SK-N-MC (cell line): ENCODE measurements at regions not wholly inside any gene's neighbourhood (a gene's known extent, or its start where the extent isn't known, plus 50 kb on each side); places are given as distances from the start of the nearest gene placed in this dataset.

Experiments used
- DNase-seq: peaks from one replicate; pipeline ENCODE4 v3.0.0-alpha.2; 2011; ENCODE audit warnings: low read depth, low spot score
- H3K27ac ChIP-seq: fragments of 200-600 bp; sonication (generic); 2 replicates; pipeline ENCODE4 v1.5.1; 2016; ENCODE audit warnings: mixed run types
- H3K36me3 ChIP-seq: fragments of 200-600 bp; sonication (generic); 2 replicates; pipeline ENCODE4 v1.6.1; 2017; ENCODE audit warnings: antibody characterized with exemption, low read length, mixed read lengths; ENCODE audit not compliant: insufficient read depth
- H3K4me3 ChIP-seq: fragments of 200-600 bp; sonication (generic); 2 replicates; pipeline ENCODE4 v1.5.1; 2016
- H3K9ac ChIP-seq: fragments of 200-600 bp; sonication (generic); 2 replicates; pipeline ENCODE4 v1.8.0; 2017; ENCODE audit warnings: mixed run types, mixed read lengths; ENCODE audit not compliant: insufficient read length
- H3K9me3 ChIP-seq: fragments of 200-600 bp; sonication (generic); 2 replicates; pipeline ENCODE4 v1.6.1; 2017; ENCODE audit warnings: low read depth, mild to moderate bottlenecking, antibody characterized with exemption, low read length, moderate library complexity, mixed read lengths
- EZH2 ChIP-seq: fragments of 200-600 bp; sonication (generic); IDR thresholded peaks from one replicate; pipeline ENCODE4 v1.6.1; 2017; ENCODE audit warnings: antibody characterized with exemption
- FOXP2 ChIP-seq: optimal IDR thresholded peaks from 2 replicates; pipeline ENCODE3; 2011; ENCODE audit warnings: mild to moderate bottlenecking, moderate library complexity; ENCODE audit not compliant: insufficient read depth; ENCODE audit errors: extremely low read length, control extremely low read depth
- POLR2AphosphoS5 ChIP-seq: IDR thresholded peaks from 2 replicates; pipeline ENCODE4 v1.6.1; 2012; ENCODE audit warnings: mild to moderate bottlenecking, low read depth, low read length, borderline replicate concordance

DNA sequence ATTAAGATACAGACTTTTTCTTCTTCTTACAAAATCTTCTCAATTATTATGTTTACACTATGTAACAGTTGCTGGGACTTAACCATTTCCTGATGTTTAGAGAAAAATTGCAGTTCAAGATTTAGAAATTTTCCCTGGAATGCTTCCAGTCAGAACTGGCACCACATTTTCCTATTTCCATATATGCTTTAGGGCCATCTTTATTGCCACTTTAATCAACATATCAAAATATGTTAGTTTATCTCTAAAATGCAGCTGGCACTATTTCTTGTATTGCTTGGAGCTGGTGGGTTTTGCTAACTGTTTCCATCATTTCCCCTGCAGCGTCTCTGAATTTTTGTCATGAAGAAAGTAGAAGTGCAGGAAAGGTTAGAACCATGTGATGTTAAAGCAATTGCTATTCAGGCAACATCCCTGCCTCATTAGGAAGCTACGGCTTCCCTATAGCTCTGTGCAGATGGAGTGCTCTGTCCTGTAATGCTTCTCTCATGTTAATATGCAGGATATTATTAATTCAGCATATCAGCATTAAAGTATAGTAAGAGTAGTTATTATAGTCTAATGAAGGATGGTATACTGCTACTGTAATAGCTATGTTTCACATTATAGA lies 269.1 kb downstream of the MTRR start:
- TF ChIP-seq POLR2AphosphoS5 (no peak), EZH2 (no peak)
- DNase-seq = no peak
- H3K9me3 ChIP-seq = no peaks in the 10 kb centered on the region
- H3K36me3 ChIP-seq = no peaks in the 10 kb centered on the region
- H3K27ac ChIP-seq = no peak overlapping the region
- H3K4me3 ChIP-seq = no peak overlapping the region
- H3K9ac ChIP-seq = no peak overlapping the region

GRCh38 chr5:8138884-8139283 lies 269.9 kb downstream of the MTRR start:
- H3K9ac ChIP-seq = no peak overlapping the region
- TF ChIP-seq EZH2 (no peak), FOXP2 (no peak), POLR2AphosphoS5 (no peak)
- DNase-seq = no peak
- H3K9me3 ChIP-seq = no peaks in the 10 kb centered on the region
- H3K36me3 ChIP-seq = no peaks in the 10 kb centered on the region
- no peak overlapping the region for H3K27ac ChIP-seq
- H3K4me3 ChIP-seq = no peak overlapping the region

GRCh38 chr5:8150791-8151190 lies 281.8 kb downstream of the MTRR start:
- no peak overlapping the region for H3K27ac ChIP-seq
- H3K9ac ChIP-seq = no peak overlapping the region
- TF ChIP-seq FOXP2 (no peak), EZH2 (no peak), POLR2AphosphoS5 (no peak)
- DNase-seq = no peak
- H3K36me3 ChIP-seq = no peaks in the 10 kb centered on the region
- no peaks in the 10 kb centered on the region for H3K9me3 ChIP-seq
- no peak overlapping the region for H3K4me3 ChIP-seq

DNA sequence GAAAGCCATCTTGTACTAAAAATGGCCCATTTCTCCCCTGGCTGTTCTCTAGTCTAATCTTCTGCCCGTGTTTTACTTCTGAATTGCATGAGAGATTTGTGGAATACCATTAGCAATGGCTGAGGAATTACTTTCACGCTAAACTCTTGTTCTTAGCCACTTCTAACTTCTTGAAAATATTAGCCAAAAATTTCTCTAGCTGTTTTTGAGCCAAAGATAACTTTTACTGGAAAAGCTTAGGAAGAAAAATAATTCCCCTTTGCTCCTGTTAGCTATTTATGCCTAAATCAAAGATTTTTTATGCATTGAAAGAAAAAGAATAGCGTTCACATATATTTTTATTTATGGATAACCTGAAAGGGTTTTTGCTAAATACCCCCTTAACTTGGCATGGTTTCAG lies 287.8 kb downstream of the MTRR start:
- Histone ChIP-seq H3K27ac (no peak overlapping the region), H3K9me3 (no peaks in the 10 kb centered on the region), H3K4me3 (no peak overlapping the region), H3K9ac (no peak overlapping the region), H3K36me3 (no peaks in the 10 kb centered on the region)
- TF ChIP-seq POLR2AphosphoS5 (no peak), EZH2 (no peak), FOXP2 (no peak)
- DNase-seq = no peak

DNA sequence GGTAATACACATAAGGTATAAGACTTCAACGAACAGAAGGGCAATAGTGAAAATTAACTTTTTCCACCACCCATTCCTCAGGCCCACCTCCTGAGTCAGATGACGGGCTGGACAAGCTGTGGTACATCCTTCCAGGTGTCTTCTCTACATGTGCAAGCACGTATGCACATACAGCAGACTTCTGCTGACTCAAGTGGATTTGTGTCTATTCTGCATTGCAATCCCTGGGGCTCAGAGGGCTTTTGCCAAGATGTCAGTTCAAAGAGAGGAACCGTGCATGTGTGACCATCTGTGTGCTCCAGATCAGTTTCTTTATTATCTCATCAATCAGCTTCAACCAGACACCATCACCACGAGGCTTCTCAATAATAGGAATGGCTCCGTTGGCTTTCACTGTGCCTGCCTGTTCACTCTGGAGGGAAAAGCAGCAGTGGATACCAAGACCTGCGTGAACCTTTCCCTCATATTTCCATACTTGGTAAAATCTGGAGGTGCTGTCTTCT lies 288.4 kb downstream of the MTRR start:
- H3K4me3 ChIP-seq = no peak overlapping the region
- H3K9ac ChIP-seq = no peak overlapping the region
- TF ChIP-seq FOXP2 (no peak), POLR2AphosphoS5 (no peak), EZH2 (no peak)
- no peaks in the 10 kb centered on the region for H3K9me3 ChIP-seq
- DNase-seq = no peak
- H3K27ac ChIP-seq = no peak overlapping the region
- H3K36me3 ChIP-seq = no peaks in the 10 kb centered on the region

DNA sequence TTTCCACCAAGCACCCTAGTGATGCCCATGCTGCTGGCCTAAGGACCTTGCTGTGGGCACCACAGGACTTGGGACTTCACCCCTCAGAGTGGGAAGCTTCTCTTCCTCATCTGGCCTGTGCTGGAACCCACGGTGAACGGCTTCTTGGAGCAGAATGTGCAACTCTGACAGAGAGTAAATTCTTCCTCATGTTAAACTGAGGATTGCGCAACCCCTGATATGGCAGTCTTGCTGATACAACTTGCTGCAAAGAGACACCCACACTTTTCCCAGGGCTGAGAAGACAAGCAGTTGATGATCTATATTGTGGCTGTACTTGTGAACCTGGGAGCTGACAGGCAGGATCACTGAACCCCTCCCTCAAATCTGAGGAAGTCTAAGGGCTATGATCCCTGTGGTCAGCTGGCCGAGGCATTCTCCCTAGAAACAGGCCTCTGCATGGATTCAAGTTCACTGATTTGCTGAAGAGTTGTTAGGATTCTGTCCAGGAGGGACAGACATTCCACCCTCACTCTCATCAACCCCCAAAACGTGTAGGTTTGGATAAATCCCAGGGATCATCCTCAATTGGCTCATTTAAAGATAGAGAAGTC lies 307.2 kb downstream of the MTRR start:
- TF ChIP-seq POLR2AphosphoS5 (no peak), FOXP2 (no peak), EZH2 (no peak)
- Histone ChIP-seq H3K4me3 (no peak overlapping the region), H3K9me3 (no peaks in the 10 kb centered on the region), H3K9ac (no peak overlapping the region), H3K36me3 (no peaks in the 10 kb centered on the region), H3K27ac (no peak overlapping the region)
- DNase-seq = no peak

DNA sequence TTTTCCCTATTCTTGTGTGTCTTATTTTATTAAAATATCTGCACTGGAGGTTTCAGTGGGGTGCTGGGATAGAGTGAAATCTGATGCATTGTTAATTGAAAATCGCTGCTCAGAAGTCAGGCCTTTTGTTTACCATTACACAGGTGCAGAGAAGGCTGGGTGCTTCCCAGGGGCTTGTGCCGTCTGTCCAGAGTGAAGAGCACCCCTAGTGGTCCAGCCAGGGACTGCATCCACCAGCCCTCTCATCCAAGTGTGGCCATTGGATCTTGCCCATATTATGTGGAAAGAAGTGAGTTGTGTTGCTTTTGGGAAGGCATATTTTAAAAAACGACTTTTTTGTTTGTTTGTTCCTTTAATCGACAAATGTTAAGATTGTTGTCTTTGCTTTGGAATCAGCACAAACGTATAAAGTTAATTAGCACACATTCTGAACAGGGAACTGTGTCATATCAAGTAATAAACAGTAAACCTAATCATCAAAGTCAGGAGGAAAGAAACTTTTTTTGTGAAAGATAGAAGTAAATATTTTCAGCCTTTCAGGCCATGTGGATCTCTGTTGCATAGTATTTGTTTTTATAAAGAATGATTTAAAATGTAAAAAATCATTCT lies 315.6 kb downstream of the MTRR start:
- no peak overlapping the region for H3K9ac ChIP-seq
- H3K27ac ChIP-seq = no peak overlapping the region
- no peak for TF ChIP-seq FOXP2
- no peaks in the 10 kb centered on the region for H3K9me3 ChIP-seq
- no peak for DNase-seq
- no peak overlapping the region for H3K4me3 ChIP-seq
- H3K36me3 ChIP-seq = no peaks in the 10 kb centered on the region

DNA sequence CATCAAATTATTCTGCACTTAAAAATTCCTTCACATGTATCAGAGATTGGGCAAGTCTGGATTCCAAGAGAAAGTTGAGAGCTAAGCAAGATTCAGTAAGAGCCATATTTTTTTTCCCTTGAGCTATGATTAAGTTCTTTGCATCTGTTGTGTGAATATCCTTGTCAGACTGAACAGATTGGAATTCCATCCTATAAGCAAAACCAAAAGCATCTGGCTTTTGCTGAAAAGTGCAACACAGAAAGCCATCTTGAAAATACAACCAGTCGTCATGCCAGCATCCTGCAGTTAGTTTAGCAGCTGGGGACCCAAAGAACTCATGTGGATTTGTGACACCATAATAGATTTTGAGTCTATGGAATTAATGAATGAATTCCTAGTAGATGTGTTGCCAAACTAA lies 316.9 kb downstream of the MTRR start:
- H3K4me3 ChIP-seq = no peak overlapping the region
- H3K9me3 ChIP-seq = no peaks in the 10 kb centered on the region
- TF ChIP-seq EZH2 = no peak
- no peak for TF ChIP-seq FOXP2
- TF ChIP-seq POLR2AphosphoS5 = no peak
- H3K27ac ChIP-seq = no peak overlapping the region
- DNase-seq = no peak
- H3K36me3 ChIP-seq = no peaks in the 10 kb centered on the region
- no peak overlapping the region for H3K9ac ChIP-seq
